HG03378 (cell line): ENCODE measurements at regions not wholly inside any gene's neighbourhood (a gene's known extent, or its start where the extent isn't known, plus 50 kb on each side); places are given as distances from the start of the nearest gene placed in this dataset.

ENCODE experiments used
- ATAC-seq: cut with Tn5 transposase; IDR thresholded peaks from one replicate; pipeline ENCODE4 v1.9.1; 2021; ENCODE audit warnings: mild to moderate bottlenecking, moderate library complexity; ENCODE audit not compliant: unreplicated experiment

DNA sequence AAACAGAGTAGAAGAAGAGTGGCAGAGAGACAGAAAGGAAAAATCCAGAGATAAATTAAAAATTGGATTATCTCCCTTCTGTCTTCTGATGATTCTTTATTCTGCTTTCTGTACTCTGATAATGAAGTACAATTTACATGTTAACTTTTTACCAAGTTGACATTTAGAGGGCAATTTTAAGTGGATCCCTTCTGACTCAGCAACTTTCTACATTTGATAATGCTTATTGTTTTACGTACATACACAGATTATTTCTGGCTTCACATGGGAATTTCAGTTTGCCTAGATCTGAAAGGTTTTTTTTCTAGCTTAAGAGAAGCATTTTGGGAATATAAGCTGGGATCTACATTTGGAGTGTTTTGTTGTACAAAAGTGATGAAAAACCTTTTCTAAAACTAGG, 491.3 kb downstream of the OTOL1 start:
- ATAC-seq = no peak

DNA sequence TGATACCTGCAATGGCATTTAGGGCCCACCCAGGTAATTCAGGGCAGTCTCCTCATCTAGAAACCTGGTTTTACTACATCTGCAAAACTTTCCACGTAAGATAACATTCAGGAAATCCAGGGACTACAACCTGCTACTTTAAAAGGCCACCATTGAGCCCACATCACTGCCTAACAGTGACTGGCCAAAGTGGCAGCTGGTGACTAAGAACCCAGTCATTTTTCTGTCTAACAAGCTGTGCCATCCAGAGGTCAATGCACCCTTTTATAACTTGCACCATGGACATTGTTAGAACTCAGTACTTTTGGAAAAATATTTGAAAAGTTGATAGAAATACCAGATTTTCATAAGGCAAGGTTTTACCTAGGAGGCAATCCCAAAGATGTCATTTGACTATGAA, 492.4 kb downstream of the OTOL1 start:
- no peak for ATAC-seq

DNA sequence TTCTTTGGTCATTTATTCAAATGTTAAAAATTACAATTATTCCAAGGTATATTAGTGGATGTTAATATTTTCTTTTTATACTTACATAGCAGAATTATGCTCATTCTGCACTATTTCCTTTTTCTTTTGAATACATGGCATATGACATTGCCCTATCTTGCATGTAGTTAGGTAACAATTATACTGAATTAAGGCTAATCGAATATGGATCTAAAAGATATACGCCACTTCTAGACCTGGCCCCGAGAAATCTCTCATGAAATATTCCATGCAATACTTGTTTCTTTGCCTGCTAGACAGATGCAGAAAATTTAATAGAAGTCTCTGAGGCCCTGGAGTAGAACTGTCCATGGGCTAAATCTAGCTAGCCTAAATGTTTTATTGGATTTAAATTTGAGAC, 493.4 kb downstream of the OTOL1 start:
- no peak for ATAC-seq

DNA sequence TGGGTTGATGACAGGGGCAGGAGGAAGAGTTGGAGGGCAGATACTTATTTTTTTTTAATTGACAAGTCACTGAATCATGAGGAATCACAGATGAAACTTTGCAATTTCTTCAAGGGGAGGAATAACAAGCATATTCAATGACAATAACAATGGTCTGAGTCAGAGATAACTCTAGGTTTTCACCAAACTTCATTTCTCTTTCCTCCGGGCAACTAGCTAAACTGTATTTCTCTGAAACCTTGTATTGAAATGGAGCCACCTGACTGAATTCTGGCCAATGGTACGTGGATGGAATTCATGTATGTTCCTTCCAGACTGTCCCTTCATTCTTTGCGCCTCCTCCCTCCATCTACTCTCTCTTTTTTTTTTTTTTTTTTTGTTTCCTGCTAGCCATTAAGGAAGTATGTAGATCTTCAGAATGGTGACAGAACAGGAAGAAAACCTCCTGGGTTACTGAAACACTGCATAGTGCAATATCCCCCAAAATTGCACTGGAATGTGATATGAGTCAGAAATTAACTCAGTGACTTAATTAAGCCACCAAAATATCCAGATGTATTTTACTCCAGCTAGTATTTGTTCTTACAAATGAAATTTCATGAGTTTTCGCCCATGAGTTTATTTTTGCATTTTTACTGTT, 495.4 kb downstream of the OTOL1 start:
- ATAC-seq = no peak

- no peak for ATAC-seq
These were observed 503.2 kb downstream of the OTOL1 start for GRCh38 chr3:161999846-162000245.

DNA sequence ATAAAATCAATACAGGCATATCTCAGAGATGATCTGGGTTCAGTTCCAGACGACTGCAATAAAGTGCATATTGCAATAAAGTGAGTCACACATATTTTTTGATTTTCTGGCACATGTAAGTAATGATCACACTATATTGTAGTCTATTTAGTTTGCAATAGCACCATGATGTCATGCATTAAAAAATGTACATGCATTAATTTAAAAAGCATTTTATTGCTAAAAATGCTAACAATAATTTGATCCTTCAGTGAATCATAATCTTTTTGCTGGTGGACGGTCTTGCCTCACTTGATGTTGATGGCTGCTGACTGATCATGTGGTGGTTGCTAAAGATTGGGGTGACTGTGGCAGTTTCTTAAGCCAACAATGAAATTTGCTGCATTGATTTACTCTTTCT, 511.1 kb downstream of the OTOL1 start:
- ATAC-seq = no peak

DNA sequence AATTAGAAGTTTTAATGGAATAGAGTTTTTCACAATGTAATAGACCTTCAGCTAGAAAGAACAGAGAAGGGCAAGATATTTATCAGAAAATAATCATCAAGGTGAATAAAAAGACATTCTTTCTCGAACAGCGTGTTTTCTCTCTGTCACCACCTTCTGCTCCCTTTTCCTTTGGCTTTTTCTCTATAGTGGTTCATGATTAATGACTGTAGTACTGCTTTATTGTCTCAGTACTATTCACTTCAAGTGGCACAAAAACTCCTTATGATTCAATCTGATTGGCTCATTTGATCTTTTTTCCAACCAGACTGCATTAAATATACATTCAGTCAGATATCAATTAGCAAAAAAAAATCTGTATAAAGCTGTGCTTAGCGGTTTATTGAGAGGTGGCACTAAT, 516.0 kb downstream of the OTOL1 start:
- ATAC-seq = no peak

DNA sequence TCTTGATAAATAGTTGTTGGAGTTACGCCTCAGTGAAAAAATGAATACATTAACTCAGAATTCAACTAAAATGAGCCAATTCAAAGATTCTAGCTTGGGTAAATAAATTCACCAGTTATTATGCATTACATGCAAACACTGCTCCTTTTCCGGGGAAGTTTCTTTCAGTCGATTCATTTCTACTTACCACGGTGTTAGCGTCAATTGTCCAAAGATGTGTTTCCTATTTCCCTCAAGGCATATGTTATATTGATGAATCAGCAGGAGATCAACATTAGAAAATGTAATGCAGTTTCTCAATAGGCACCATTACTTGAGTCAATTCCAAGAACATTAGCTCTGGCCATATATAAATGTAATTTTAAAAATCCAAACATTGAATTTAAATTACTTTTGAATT, 517.7 kb downstream of the OTOL1 start:
- ATAC-seq = no peak

DNA sequence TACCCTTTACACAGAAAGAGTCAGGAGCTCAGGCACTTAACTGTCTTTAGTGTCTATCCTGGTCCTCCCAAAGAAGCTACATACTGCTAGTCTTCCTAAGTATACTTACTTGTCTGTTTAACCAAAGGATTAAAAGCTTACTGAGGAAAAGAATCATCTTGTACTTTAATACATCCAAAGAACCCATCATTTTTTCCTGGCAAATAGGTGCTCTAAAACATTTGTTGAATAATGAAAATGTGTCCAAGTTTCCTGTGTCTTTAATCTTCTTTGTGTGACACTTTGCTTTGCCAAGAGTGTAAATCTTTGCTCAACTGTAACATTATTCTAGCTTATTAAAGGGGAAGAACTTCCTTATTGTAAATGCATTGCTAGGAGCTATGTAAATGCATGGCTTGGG, 519.2 kb downstream of the OTOL1 start:
- ATAC-seq = no peak

DNA sequence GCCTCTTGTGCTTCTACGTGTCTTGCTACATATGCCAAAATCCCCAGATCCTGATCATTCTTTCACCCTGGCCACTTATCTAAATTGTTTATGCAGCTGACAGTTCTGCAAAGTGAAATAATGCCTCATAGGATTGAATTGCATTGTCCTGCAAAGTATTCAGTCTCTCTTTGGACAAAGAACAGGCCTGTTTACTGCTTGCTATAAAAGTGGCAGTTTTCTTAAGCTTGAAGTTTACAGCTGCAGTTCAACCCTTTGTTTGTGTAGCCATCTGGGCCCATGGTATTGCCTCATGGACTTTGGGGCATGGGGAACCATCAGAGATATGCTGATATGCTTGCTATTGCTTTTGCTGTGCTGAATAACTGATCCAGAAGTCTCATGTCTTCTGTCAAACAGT, 523.2 kb downstream of the OTOL1 start:
- ATAC-seq = no peak

DNA sequence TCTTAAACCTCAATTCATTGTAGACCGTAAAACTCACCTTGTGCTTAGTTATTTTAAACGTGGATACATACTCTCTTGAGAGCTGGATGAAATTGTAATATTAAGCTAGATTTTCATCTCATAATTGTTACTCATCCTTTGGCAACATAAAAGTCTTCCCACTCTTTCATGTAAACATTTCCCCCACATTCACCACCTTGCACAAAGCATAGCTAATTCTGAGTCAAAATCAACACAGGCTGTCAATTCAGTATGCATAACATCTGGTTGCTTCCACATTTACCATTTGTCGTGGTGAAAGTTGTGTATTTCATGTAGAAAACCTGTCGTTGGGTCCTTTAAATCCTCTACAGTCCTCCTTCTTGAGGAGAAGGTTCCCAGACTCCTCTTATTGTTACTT, 524.6 kb downstream of the OTOL1 start:
- no peak for ATAC-seq

GRCh38 chr3:162022911-162023310, 526.3 kb downstream of the OTOL1 start:
- no peak for ATAC-seq

- ATAC-seq = no peak
These were observed 533.1 kb downstream of the OTOL1 start for GRCh38 chr3:162029736-162030135.

DNA sequence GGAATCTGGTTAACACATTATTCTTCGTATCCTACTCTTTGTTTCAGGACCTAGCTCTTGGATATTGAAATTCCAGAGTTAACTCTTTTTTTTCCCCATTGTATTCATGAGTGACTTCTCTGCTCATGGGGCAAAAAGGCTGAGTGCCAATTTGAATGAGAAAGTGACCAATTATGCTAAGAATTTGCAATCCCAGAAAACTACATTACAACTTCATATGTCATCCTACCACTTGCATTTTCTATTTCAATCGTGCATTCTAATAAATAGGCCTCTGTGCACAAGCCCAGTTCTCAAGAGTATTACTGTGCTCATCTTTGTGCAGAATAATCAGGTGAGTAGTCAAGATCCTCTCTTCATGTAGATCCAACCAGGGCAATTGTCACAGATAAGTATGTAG, 537.8 kb downstream of the OTOL1 start:
- ATAC-seq = no peak

DNA sequence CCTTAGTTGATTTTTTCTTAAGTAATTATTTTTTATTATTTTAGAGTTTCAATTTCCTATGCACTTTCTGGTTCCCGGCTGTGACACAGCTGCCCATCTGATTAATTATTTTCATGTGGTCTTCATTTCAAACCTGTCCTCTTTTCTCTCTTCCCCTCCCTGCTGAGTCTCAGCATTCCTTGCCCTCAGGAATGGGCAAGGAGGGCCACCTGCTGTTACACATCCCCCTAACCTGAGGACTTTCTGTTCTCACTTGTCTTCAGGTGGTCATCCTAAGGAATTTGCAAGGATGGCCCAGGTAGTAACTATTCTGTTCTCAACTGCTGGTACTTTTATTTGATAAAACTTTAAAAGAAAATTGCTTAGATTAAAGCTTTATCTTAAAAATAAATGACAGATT, 545.0 kb downstream of the OTOL1 start:
- no peak for ATAC-seq

DNA sequence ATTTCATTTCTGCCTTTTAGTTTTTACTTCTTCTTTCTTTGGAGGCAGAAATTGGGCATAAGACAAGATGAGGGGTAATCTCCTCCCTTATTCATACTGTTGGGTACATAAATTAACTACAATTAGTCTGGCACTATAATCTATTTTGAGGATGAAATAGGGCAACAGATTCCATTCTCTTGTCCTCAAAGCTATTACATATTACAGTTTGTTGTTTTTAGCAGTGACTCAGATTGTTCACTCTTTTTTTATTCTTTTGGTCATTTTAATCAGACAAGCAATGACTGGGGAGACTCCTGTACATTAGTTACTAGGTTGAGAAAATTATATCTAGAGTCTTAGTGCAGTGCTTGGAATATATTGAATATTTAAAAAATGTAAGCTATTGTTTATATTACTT, 556.0 kb downstream of the OTOL1 start:
- no peak for ATAC-seq

GRCh38 chr3:162072656-162073164, 576.1 kb downstream of the OTOL1 start:
- no peak for ATAC-seq

DNA sequence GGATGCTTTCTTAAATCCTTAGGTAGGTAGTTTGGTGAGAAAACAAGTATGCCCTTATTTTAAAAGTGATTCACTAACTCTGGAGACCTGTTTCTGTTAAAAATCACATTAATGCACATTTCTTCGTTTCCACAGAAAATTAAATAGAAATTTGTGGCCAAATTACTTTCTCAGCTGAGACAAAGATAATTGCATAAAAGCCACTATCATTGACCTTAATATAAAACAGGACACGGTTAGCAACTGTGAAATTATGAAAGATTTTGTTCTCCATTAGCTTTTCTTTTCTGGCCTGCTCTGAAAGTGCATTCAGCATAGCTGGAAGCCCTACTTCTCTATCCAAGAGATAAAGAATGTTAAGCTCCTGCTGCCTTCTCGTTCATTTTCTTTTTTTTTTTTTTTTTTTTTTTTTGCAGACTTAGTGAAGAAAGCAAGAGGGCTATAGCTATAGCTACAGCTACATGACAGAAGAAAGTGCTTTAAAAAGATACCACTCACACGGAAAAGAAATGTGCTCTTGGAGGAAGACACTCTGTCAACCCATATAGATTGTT, 576.9 kb downstream of the OTOL1 start:
- ATAC-seq = no peak

DNA sequence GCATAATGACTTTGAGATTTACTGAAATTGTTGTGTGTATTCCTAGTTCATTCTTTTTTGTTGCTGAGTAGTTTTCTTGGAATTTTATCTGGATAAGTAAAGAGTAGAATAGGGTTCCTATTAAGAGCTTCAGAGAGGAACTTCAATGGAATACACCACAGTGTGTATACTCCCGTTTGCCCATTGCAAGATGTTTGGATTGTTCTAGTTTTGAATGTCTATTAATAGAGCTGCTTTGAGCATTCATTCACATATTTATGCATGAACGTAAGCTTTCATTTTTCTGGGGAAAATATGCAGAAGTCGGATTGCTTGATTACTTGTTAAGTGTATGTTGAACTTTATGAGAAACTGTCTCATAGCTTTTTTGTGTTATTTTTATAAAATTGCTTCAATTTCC, 580.5 kb downstream of the OTOL1 start:
- no peak for ATAC-seq

- no peak for ATAC-seq
These were observed 585.9 kb downstream of the OTOL1 start for GRCh38 chr3:162082516-162082915.

DNA sequence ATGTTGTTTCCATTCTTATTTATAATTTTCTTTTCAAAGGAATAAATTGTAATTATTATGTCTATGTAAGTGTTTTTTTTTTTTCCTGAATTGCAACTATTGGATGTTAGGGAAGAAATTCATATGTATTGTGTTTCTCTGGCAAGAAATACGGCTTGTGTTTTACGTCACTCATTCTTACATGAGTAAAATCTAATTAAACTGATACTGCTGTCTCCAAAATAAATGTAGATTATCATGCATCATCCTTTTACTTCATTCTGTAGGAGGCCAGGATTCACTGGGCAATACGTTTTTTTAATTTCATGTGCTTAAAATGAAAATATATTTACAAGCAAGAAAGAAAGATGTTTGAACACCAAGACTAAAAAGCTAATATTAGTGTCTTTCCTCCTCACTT, 590.8 kb downstream of the OTOL1 start:
- ATAC-seq = no peak

DNA sequence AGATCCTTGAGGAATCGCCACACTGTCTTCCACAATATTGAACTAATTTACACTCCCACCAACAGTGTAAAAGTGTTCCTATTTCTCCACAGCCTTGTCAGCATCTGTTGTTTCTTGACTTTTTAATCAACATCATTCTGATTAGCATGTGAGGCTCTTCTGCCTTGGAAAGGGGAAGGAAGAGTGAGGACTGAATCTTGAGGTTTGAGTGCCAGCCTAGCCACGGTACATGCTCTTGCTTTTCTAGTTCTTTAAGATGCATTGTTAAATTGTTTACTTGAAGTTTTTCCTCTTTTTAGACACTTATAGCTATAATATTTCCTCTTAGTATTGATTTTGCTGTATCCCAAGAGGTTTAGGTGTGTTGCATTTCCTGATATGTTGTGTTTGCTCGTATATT, 596.1 kb downstream of the OTOL1 start:
- ATAC-seq = no peak

DNA sequence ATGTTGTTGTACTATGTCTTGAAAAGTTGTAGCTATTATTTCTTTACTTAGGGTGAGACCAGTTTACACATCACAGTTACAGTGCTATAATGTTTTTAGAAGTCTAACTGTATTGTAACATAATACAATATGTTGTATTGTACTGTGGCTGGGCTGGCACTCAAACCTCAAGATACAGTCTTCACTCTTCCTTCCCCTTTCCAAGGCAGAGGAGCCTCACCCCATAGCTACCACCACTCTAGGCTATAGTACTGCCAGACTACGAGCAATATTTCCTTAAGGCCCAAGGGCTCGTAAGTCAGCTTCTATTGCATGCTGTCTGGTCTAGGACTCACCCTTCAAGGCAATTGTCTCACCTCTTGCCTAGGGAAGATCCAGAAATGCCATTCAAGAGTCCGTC, 597.7 kb downstream of the OTOL1 start:
- ATAC-seq = no peak
